ENCODE measurements at regions not wholly inside any gene's neighbourhood (a gene's known extent, or its start where the extent isn't known, plus 50 kb on each side); places are given as distances from the start of the nearest gene placed in this dataset.

DNA sequence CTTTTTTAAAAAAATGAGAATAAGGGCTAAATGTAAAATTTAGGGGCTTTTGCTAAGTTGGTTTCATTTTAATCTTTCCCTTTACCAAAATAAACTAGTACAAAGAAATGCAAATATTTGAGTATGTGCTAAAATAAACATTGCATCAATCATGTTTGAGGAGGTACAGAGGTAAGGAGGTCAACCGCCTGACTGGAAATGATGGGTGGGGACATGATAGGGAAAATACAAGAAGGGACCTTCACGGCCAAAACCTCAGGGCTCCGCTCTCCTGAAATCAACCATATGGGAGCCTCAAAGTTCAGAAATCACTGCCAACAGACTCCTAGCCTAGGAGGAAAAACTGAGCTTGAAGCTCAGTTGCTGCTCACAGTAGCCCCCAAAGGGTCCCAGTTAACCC is 207.6 kb downstream of the AHR start:
- Histone ChIP-seq H3K4me3 (ENCODE audit: low read length, poor library complexity, severe bottlenecking) (no peak overlapping the region), H3F3A (ENCODE audit: low read depth) (no peaks in the 10 kb centered on the region), H3K27me3 (ENCODE audit: insufficient read depth, low read length, poor library complexity, severe bottlenecking) (no peaks in the 10 kb centered on the region), H3K9me2 (replicated peaks; ENCODE audit: low read depth, low read length) (no peaks in the 10 kb centered on the region), H3K79me2 (ENCODE audit: insufficient read depth, low read length) (no peaks in the 10 kb centered on the region), H2AFZ (ENCODE audit: low read length) (no peak overlapping the region), H4K20me1 (ENCODE audit: insufficient read depth, low read length, poor library complexity, severe bottlenecking) (no peaks in the 10 kb centered on the region), H3K4me2 (ENCODE audit: low read depth, low read length, poor library complexity, severe bottlenecking) (no peak overlapping the region), H3K9me3 (ENCODE audit: insufficient read depth, low read depth, low read length) (no peaks in the 10 kb centered on the region), H3K4me1 (ENCODE audit: insufficient read depth, low read length, poor library complexity, severe bottlenecking) (peaks cover 2% of the 10 kb centered on the region), H3K36me3 (ENCODE audit: insufficient read depth, low read length) (no peaks in the 10 kb centered on the region), H3K9ac (ENCODE audit: low read depth, low read length, poor library complexity, severe bottlenecking) (no peak overlapping the region)
- TF ChIP-seq, protein P1, sequence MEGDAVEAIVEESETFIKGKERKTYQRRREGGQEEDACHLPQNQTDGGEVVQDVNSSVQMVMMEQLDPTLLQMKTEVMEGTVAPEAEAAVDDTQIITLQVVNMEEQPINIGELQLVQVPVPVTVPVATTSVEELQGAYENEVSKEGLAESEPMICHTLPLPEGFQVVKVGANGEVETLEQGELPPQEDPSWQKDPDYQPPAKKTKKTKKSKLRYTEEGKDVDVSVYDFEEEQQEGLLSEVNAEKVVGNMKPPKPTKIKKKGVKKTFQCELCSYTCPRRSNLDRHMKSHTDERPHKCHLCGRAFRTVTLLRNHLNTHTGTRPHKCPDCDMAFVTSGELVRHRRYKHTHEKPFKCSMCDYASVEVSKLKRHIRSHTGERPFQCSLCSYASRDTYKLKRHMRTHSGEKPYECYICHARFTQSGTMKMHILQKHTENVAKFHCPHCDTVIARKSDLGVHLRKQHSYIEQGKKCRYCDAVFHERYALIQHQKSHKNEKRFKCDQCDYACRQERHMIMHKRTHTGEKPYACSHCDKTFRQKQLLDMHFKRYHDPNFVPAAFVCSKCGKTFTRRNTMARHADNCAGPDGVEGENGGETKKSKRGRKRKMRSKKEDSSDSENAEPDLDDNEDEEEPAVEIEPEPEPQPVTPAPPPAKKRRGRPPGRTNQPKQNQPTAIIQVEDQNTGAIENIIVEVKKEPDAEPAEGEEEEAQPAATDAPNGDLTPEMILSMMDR (conservative IDR thresholded peaks at IDR 0.05; ENCODE audit: low read length) = no peak
- TF ChIP-seq EZH2phosphoT487 (IDR thresholded peaks at IDR 0.05; ENCODE audit: borderline replicate concordance) = no peak

DNA sequence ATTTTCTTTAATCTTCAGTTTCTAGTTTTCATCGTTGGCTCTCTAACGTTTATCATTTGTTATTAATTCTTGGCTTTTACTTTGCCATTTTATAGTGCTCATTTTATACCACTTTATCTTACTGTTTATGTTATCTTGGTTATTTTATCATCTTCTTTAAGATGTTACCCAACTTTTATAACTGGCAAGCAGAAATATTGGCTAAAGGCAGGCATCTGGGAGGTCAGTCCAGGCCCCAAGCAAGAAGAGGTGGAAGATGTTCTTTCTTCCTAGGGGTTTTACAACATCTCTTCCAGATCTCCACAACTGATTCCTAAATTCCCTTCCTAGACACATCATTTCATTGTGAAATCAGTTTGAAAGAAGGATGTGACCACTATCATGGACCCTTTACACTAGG is 208.1 kb downstream of the AHR start:
- H3F3A ChIP-seq (ENCODE audit: low read depth) = no peaks in the 10 kb centered on the region
- H3K4me3 ChIP-seq (ENCODE audit: low read length, poor library complexity, severe bottlenecking) = no peak overlapping the region
- no peaks in the 10 kb centered on the region for H3K79me2 ChIP-seq (ENCODE audit: insufficient read depth, low read length)
- H3K4me1 ChIP-seq (ENCODE audit: insufficient read depth, low read length, poor library complexity, severe bottlenecking) = peaks cover 7% of the 10 kb centered on the region
- H3K27me3 ChIP-seq (ENCODE audit: insufficient read depth, low read length, poor library complexity, severe bottlenecking) = no peaks in the 10 kb centered on the region
- H2AFZ ChIP-seq (ENCODE audit: low read length) = no peak overlapping the region
- H3K4me2 ChIP-seq (ENCODE audit: low read depth, low read length, poor library complexity, severe bottlenecking) = no peak overlapping the region
- no peaks in the 10 kb centered on the region for H4K20me1 ChIP-seq (ENCODE audit: insufficient read depth, low read length, poor library complexity, severe bottlenecking)
- no peak overlapping the region for H3K9ac ChIP-seq (ENCODE audit: low read depth, low read length, poor library complexity, severe bottlenecking)
- no peaks in the 10 kb centered on the region for H3K9me3 ChIP-seq (ENCODE audit: insufficient read depth, low read depth, low read length)
- H3K9me2 ChIP-seq (replicated peaks; ENCODE audit: low read depth, low read length) = no peaks in the 10 kb centered on the region
- no peak for TF ChIP-seq EZH2phosphoT487 (IDR thresholded peaks at IDR 0.05; ENCODE audit: borderline replicate concordance)
- TF ChIP-seq, protein P1 (conservative IDR thresholded peaks at IDR 0.05; ENCODE audit: low read length) = no peak
- H3K36me3 ChIP-seq (ENCODE audit: insufficient read depth, low read length) = no peaks in the 10 kb centered on the region

DNA sequence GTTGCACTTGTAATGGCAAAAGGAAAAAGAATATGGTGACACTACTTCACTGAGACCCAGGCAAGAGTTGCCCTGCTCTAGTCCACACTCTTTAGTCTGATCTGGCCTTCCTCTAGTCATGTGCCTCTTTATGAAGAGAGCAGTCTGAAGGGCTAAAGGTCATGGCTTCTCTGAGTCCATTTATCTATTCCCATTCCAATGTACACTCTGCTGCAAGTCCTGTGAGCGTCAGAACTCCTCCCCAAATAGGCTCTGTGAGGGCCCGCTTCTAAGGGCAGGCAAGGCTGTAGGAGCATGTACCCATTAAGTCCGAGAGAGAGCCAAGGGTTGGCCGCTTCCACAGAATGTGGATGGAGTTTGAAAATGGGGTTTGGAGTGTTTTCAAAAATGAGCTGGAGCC is 209.3 kb downstream of the AHR start:
- Histone ChIP-seq H4K20me1 (ENCODE audit: insufficient read depth, low read length, poor library complexity, severe bottlenecking) (no peaks in the 10 kb centered on the region), H3K79me2 (ENCODE audit: insufficient read depth, low read length) (no peaks in the 10 kb centered on the region), H3K9me2 (replicated peaks; ENCODE audit: low read depth, low read length) (no peaks in the 10 kb centered on the region), H2AFZ (ENCODE audit: low read length) (no peak overlapping the region), H3K27me3 (ENCODE audit: insufficient read depth, low read length, poor library complexity, severe bottlenecking) (no peaks in the 10 kb centered on the region), H3K4me2 (ENCODE audit: low read depth, low read length, poor library complexity, severe bottlenecking) (no peak overlapping the region), H3K4me1 (ENCODE audit: insufficient read depth, low read length, poor library complexity, severe bottlenecking) (peaks cover 8% of the 10 kb centered on the region), H3K4me3 (ENCODE audit: low read length, poor library complexity, severe bottlenecking) (no peak overlapping the region), H3K9ac (ENCODE audit: low read depth, low read length, poor library complexity, severe bottlenecking) (no peak overlapping the region), H3K36me3 (ENCODE audit: insufficient read depth, low read length) (no peaks in the 10 kb centered on the region), H3K9me3 (ENCODE audit: insufficient read depth, low read depth, low read length) (no peaks in the 10 kb centered on the region), H3F3A (ENCODE audit: low read depth) (no peaks in the 10 kb centered on the region)
- TF ChIP-seq, protein P1 (conservative IDR thresholded peaks at IDR 0.05; ENCODE audit: low read length) = no peak
- TF ChIP-seq EZH2phosphoT487 (IDR thresholded peaks at IDR 0.05; ENCODE audit: borderline replicate concordance) = no peak

Data from Loucy (cell line).